K562 (cell line): ENCODE measurements at regions not wholly inside any gene's neighbourhood (a gene's known extent, or its start where the extent isn't known, plus 50 kb on each side); places are given as distances from the start of the nearest gene placed in this dataset.

Source experiments
- ATAC-seq: fragments of 200-7000 bp; cut with Tn5 transposase; 3 replicates; pipeline ENCODE4 v1.9.1; 2020; ENCODE audit warnings: moderate library complexity
- BruUV-seq: library from RNA; stranded (reverse); fragments of 400-500 nt; replicated peaks from 2 replicates; lab custom pipeline; 2021; lab: Mats Ljungman, UMichigan
- CTCF ChIA-PET: fragments of 300-600 bp; formaldehyde crosslinking; extraction: SDS; loops from one replicate; lab custom pipeline; 2021; ENCODE audit warnings: low intra/inter-chr PET ratio; lab: Yijun Ruan, JAX
- POLR2A ChIA-PET: fragments of 300-600, 350-650 bp; sonication (Branson Sonifier 250); formaldehyde crosslinking; extraction: SDS; loops from one replicate; lab custom pipeline; 2021; ENCODE audit warnings: antibody characterized with exemption, inconsistent platforms; lab: Yijun Ruan, JAX
- DNase-seq, 4 experiments: peaks; one replicate each; pipeline versions ENCODE4 v3.0.0 to v3.0.0-alpha.2; 2011 to 2018; ENCODE audit warnings: low spot score in 3 of 4, mixed read lengths in 3 of 4; ENCODE audit errors: extremely low read depth in 1 of 4
- FAIRE-seq: peaks from 2 replicates; lab custom pipeline; 2011; peaks lifted over from hg19 to GRCh38; lab: Jason Lieb, UNC
- H2AFZ ChIP-seq: 2 replicates; pipeline ENCODE4 v1.6.0; 2011; ENCODE audit warnings: low read depth, low read length, control low read depth, inconsistent platforms
- H3K27ac ChIP-seq: fragments of 200-600 bp; 3 replicates; pipeline ENCODE4 v1.8.0; 2011; ENCODE audit warnings: low read depth, mild to moderate bottlenecking, control low read depth, inconsistent platforms, low read length, moderate library complexity, mixed read lengths; ENCODE audit errors: extremely low read depth
- H3K27me3 ChIP-seq, 2 experiments: fragments of 300-600 bp in 1 of 2; 2 replicates in 1 of 2; 3 replicates in 1 of 2; pipeline versions ENCODE4 v1.6.0 to v1.8.0; 2011; ENCODE audit warnings: inconsistent platforms in 2 of 2, low read length in 2 of 2, mild to moderate bottlenecking in 1 of 2, mixed read lengths in 1 of 2, moderate library complexity in 1 of 2; ENCODE audit not compliant: control insufficient read depth in 2 of 2, insufficient read depth in 2 of 2
- H3K36me3 ChIP-seq: fragments of 300-600 bp; 3 replicates; pipeline ENCODE4 v1.8.0; 2011; ENCODE audit warnings: mild to moderate bottlenecking, low read length, inconsistent platforms; ENCODE audit not compliant: control insufficient read depth, insufficient read depth
- H3K4me1 ChIP-seq, 2 experiments: fragments of 200-600 bp in 1 of 2; replicated peaks in 1 of 2; 2 replicates in 1 of 2; 3 replicates in 1 of 2; pipeline versions ENCODE4 v1.5.1 to v1.8.0; 2011; ENCODE audit warnings: inconsistent platforms in 2 of 2, low read length in 2 of 2, mild to moderate bottlenecking in 1 of 2, mixed read lengths in 1 of 2, moderate library complexity in 1 of 2; ENCODE audit not compliant: control insufficient read depth in 2 of 2, insufficient read depth in 2 of 2
- H3K4me2 ChIP-seq: 2 replicates; pipeline ENCODE4 v1.6.1; 2011; ENCODE audit warnings: low read length, control low read depth, inconsistent platforms, mixed read lengths; ENCODE audit not compliant: insufficient read depth
- H3K4me3 ChIP-seq: fragments of 200-600 bp; sonication (generic), shearing (Covaris generic); 2 replicates; pipeline ENCODE4 v1.5.1; 2016; ENCODE audit warnings: control low read depth, inconsistent platforms
- H3K79me2 ChIP-seq: fragments of 200-600 bp; 3 replicates; pipeline ENCODE4 v1.8.0; 2011; ENCODE audit warnings: low read length, inconsistent platforms; ENCODE audit not compliant: control insufficient read depth, insufficient read depth
- H3K9ac ChIP-seq, 2 experiments: 2 replicates each; pipeline versions ENCODE4 v1.6.0 to v1.6.1; 2011; ENCODE audit warnings: low read depth in 2 of 2, low read length in 2 of 2, control low read depth in 1 of 2, inconsistent platforms in 1 of 2, mild to moderate bottlenecking in 1 of 2, mixed read lengths in 1 of 2; ENCODE audit not compliant: insufficient read depth in 1 of 2
- H3K9me1 ChIP-seq: one replicate; pipeline ENCODE4 v1.6.0; 2011; ENCODE audit warnings: inconsistent platforms, mild to moderate bottlenecking, low read length, moderate library complexity; ENCODE audit not compliant: control insufficient read depth, insufficient read depth
- H3K9me3 ChIP-seq: replicated peaks from 2 replicates; pipeline ENCODE4 v1.5.1; 2011; ENCODE audit warnings: low read depth, low read length, inconsistent platforms; ENCODE audit not compliant: control insufficient read depth, insufficient read depth
- H4K20me1 ChIP-seq: replicated peaks from 2 replicates; pipeline ENCODE4 v1.6.1; 2011; ENCODE audit warnings: low read length, inconsistent platforms, mixed read lengths; ENCODE audit not compliant: control insufficient read depth, insufficient read depth
- DMBX1 ChIP-seq: fragments of 250-450 bp; sonication (Bioruptor Pico); IDR thresholded peaks from 2 replicates; pipeline ENCODE4 v1.8.0; 2022; ENCODE audit warnings: inconsistent platforms, mild to moderate bottlenecking, moderate library complexity, borderline replicate concordance
- FOXP4 ChIP-seq: sonication (generic); formaldehyde crosslinking; IDR thresholded peaks from 2 replicates; pipeline ENCODE4 v1.8.0; 2022; ENCODE audit warnings: mild to moderate bottlenecking, missing genetic modification reagents, borderline replicate concordance
- RREB1 ChIP-seq: fragments of 250-450 bp; sonication (Bioruptor Pico); IDR thresholded peaks from 2 replicates; pipeline ENCODE4 v1.4.0; 2020
- WHSC1 ChIP-seq: IDR thresholded peaks from one replicate; pipeline ENCODE4 v1.6.1; 2012; ENCODE audit warnings: low read length, control low read depth, inconsistent platforms
- WGBS: fragments of 100-300 bp; shearing (Covaris generic); methylation state at CpG from one replicate; pipeline ENCODE4 v1.1.6; 2016; ENCODE audit warnings: low coverage, mixed read lengths; ENCODE audit not compliant: insufficient coverage; ENCODE audit errors: missing lambda C conversion rate; 5-methylcytosine and 5-hydroxymethylcytosine counted together
- in situ Hi-C: fragments of 300-500 bp; cut with MboI; formaldehyde crosslinking; loops from 4 replicates; pipeline ENCODE4 v1.15.0; 2018; ENCODE audit warnings: inconsistent platforms, mixed read lengths
- intact Hi-C: fragments of 100-400 bp; cut with micrococcal nuclease; formaldehyde crosslinking; loops from 2 replicates; pipeline ENCODE4 v1.14.2; 2022

GRCh38 chr7:22668971-22669401 lies 58.0 kb upstream of the IL6 start:
- Histone ChIP-seq H3K9me3 (no peaks in the 10 kb centered on the region), H3K27me3 (no peaks in the 10 kb centered on the region), H3K9ac (no peak overlapping the region), H3K9me1 (no peaks in the 10 kb centered on the region), H3K4me2 (no peak overlapping the region), H3K4me1 (peaks cover 19 to 83% of the 10 kb centered on the region in 2 experiments), H3K79me2 (peaks cover 85% of the 10 kb centered on the region), H3K4me3 (no peak overlapping the region), H3K36me3 (peaks cover 5% of the 10 kb centered on the region; the same call in 1 of the 3 replicates), H3K27ac (no peak overlapping the region), H4K20me1 (no peaks in the 10 kb centered on the region), H2AFZ (no peak overlapping the region)
- in situ Hi-C loops (no loop called here), intact Hi-C loops (loop anchor here (5.0 to 10.0 kb wide), 2 partner anchors 33 to 186 kb away; no protein-coding TSS in a partner anchor)
- ChIA-PET POLR2A (interaction anchor here (1.1 to 2.0 kb wide), 2 partner anchors 27 to 54 kb away, joined by 3 to 4 read pairs; no protein-coding TSS in a partner anchor), CTCF (no interaction called here)
- ATAC-seq (no peak), DNase-seq (no peak), FAIRE-seq (no peak)
- TF ChIP-seq WHSC1 (peak; percentile 73), RREB1 (CRISPR knock-in tag) (0 out of 2 replicates have a peak, but pooled peaks have one; percentile 58), DMBX1 (CRISPR knock-in tag) (peak; percentile 73; the same call in 1 of the 2 replicates), FOXP4 (CRISPR knock-in tag) (no peak)
- WGBS, result 87% methylated on average over 3 of the region's 3 CpGs
- BruUV-seq, result no TSS peak
